Keratinocyte (primary cell): ENCODE measurements at regions not wholly inside any gene's neighbourhood (a gene's known extent, or its start where the extent isn't known, plus 50 kb on each side); places are given as distances from the start of the nearest gene placed in this dataset.

Experiments
- DNase-seq: peaks from one replicate; pipeline ENCODE4 v3.0.0-alpha.2; 2011; ENCODE audit warnings: low read depth, missing footprints, low spot score
- FAIRE-seq: peaks from 2 replicates; lab custom pipeline; 2011; peaks lifted over from hg19 to GRCh38; lab: Jason Lieb, UNC
- H2AFZ ChIP-seq: 2 replicates; pipeline ENCODE4 v1.6.0; 2012; ENCODE audit warnings: low read length, control low read depth, inconsistent platforms; ENCODE audit not compliant: control insufficient read depth
- H3K27ac ChIP-seq: 2 replicates; pipeline ENCODE4 v1.5.1; 2011; ENCODE audit warnings: low read length; ENCODE audit not compliant: control insufficient read depth, insufficient read depth
- H3K27me3 ChIP-seq: 3 replicates; pipeline ENCODE4 v1.6.0; 2011; ENCODE audit warnings: low read length; ENCODE audit not compliant: control insufficient read depth, insufficient read depth; ENCODE audit errors: extremely low read depth
- H3K36me3 ChIP-seq, 2 experiments: 2 replicates in 1 of 2; 3 replicates in 1 of 2; pipeline ENCODE4 v1.5.1; 2011; ENCODE audit warnings: low read length in 2 of 2, mild to moderate bottlenecking in 1 of 2; ENCODE audit not compliant: control insufficient read depth in 2 of 2, insufficient read depth in 2 of 2; ENCODE audit errors: extremely low read depth in 1 of 2
- H3K4me1 ChIP-seq: 3 replicates; pipeline ENCODE4 v1.5.1; 2011; ENCODE audit warnings: low read length; ENCODE audit not compliant: control insufficient read depth, insufficient read depth; ENCODE audit errors: extremely low read depth
- H3K4me2 ChIP-seq: 3 replicates; pipeline ENCODE4 v1.6.0; 2011; ENCODE audit warnings: low read depth, low read length; ENCODE audit not compliant: control insufficient read depth, insufficient read depth; ENCODE audit errors: extremely low read depth
- H3K4me3 ChIP-seq, 3 experiments: fragments of 200-600 bp in 1 of 3; sonication (generic) in 1 of 3; 2 replicates in 2 of 3; 3 replicates in 1 of 3; pipeline ENCODE4 v1.5.1; 2011 to 2016; ENCODE audit warnings: low read length in 3 of 3, mild to moderate bottlenecking in 3 of 3, control low read depth in 2 of 3, inconsistent platforms in 1 of 3, low read depth in 1 of 3, mixed read lengths in 1 of 3, mixed run types in 1 of 3, moderate library complexity in 1 of 3; ENCODE audit not compliant: control insufficient read depth in 2 of 3, insufficient read depth in 2 of 3; ENCODE audit errors: extremely low read depth in 1 of 3
- H3K79me2 ChIP-seq: 2 replicates; pipeline ENCODE4 v1.6.0; 2012; ENCODE audit warnings: low read length; ENCODE audit not compliant: control insufficient read depth, insufficient read depth
- H3K9ac ChIP-seq: 3 replicates; pipeline ENCODE4 v1.6.0; 2011; ENCODE audit warnings: low read length; ENCODE audit not compliant: control insufficient read depth, insufficient read depth; ENCODE audit errors: extremely low read depth
- H3K9me1 ChIP-seq: 3 replicates; pipeline ENCODE4 v1.6.0; 2011; ENCODE audit warnings: low read length; ENCODE audit not compliant: control insufficient read depth, insufficient read depth; ENCODE audit errors: extremely low read depth
- H3K9me3 ChIP-seq: 2 replicates; pipeline ENCODE4 v1.5.1; 2012; ENCODE audit warnings: low read depth, low read length; ENCODE audit not compliant: control insufficient read depth
- H4K20me1 ChIP-seq: 3 replicates; pipeline ENCODE4 v1.6.0; 2011; ENCODE audit warnings: low read length; ENCODE audit not compliant: control insufficient read depth, insufficient read depth; ENCODE audit errors: extremely low read depth
- EZH2 ChIP-seq: IDR thresholded peaks from one replicate; pipeline ENCODE4 v1.6.1; 2012; ENCODE audit warnings: inconsistent platforms, mild to moderate bottlenecking, low read length, moderate library complexity
- dilution Hi-C: fragments of 300-500 bp; cut with MboI; formaldehyde crosslinking; loops from one replicate; pipeline ENCODE4 v1.7.0; 2020; ENCODE audit warnings: low sequenced_read_pairs; ENCODE audit not compliant: extremely low pct_ligation_motif_present
- TF ChIP-seq, protein P1 (sequence below), 3 experiments: IDR thresholded peaks in 1 of 3; conservative IDR thresholded peaks in 1 of 3; optimal IDR thresholded peaks in 1 of 3; 2 replicates in 2 of 3; 3 replicates in 1 of 3; pipeline versions ENCODE3 to v1.5.1; 2011; ENCODE audit warnings: low read length in 3 of 3, mild to moderate bottlenecking in 3 of 3, moderate library complexity in 2 of 3, control low read depth in 1 of 3, inconsistent platforms in 1 of 3; ENCODE audit not compliant: insufficient read depth in 2 of 3; ENCODE audit errors: extremely low read depth in 1 of 3

DNA sequence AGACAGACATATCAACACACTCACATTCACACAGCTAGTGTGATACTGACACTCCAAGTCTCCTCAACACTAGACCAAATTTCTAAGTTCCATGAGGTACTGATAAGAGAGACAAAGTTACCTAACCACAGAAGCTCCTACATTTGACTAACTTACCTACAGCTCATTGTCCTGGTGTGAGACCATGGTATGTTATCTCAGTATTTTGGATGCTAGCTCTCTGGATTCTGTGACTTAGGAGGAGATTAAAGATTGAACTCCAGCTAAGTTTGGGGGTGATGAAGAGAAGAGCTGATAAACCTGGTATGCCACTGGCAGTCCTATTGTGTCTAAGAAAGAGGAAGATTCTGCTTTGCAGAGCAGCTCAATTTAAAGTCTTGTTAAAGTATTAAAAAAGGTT is 144.0 kb upstream of the MYRIP start:
- H3K9ac ChIP-seq, result no peak overlapping the region
- dilution Hi-C loops, result no loop called here
- H3K9me1 ChIP-seq, result no peaks in the 10 kb centered on the region
- FAIRE-seq (no peak), DNase-seq (no peak)
- H3K4me1 ChIP-seq, result no peaks in the 10 kb centered on the region
- H3K36me3 ChIP-seq, result no peaks in the 10 kb centered on the region
- no peak overlapping the region for H3K4me2 ChIP-seq
- no peak for TF ChIP-seq EZH2
- TF ChIP-seq, protein P1, sequence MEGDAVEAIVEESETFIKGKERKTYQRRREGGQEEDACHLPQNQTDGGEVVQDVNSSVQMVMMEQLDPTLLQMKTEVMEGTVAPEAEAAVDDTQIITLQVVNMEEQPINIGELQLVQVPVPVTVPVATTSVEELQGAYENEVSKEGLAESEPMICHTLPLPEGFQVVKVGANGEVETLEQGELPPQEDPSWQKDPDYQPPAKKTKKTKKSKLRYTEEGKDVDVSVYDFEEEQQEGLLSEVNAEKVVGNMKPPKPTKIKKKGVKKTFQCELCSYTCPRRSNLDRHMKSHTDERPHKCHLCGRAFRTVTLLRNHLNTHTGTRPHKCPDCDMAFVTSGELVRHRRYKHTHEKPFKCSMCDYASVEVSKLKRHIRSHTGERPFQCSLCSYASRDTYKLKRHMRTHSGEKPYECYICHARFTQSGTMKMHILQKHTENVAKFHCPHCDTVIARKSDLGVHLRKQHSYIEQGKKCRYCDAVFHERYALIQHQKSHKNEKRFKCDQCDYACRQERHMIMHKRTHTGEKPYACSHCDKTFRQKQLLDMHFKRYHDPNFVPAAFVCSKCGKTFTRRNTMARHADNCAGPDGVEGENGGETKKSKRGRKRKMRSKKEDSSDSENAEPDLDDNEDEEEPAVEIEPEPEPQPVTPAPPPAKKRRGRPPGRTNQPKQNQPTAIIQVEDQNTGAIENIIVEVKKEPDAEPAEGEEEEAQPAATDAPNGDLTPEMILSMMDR (optimal IDR thresholded peaks at IDR 0.05 in 1 of 3, IDR thresholded peaks at IDR 0.05 in 1 of 3, conservative IDR thresholded peaks at IDR 0.05 in 1 of 3; ENCODE audit: extremely low read depth in 1 of 3, insufficient read depth in 2 of 3, low read length in 3 of 3), result no peak
- H4K20me1 ChIP-seq, result no peaks in the 10 kb centered on the region
- no peak overlapping the region for H2AFZ ChIP-seq
- no peaks in the 10 kb centered on the region for H3K79me2 ChIP-seq
- no peak overlapping the region for H3K27ac ChIP-seq
- no peaks in the 10 kb centered on the region for H3K27me3 ChIP-seq
- H3K4me3 ChIP-seq, result no peak overlapping the region
- no peaks in the 10 kb centered on the region for H3K9me3 ChIP-seq

- Histone ChIP-seq H3K79me2 (no peaks in the 10 kb centered on the region), H2AFZ (no peak overlapping the region), H3K4me2 (no peak overlapping the region), H3K9ac (no peak overlapping the region), H4K20me1 (no peaks in the 10 kb centered on the region), H3K27me3 (no peaks in the 10 kb centered on the region), H3K9me1 (no peaks in the 10 kb centered on the region), H3K9me3 (no peaks in the 10 kb centered on the region), H3K36me3 (no peaks in the 10 kb centered on the region), H3K4me3 (no peak overlapping the region), H3K4me1 (no peaks in the 10 kb centered on the region), H3K27ac (no peak overlapping the region)
- FAIRE-seq (peak; percentile 13), DNase-seq (peak; percentile 15)
- TF ChIP-seq, protein P1 (optimal IDR thresholded peaks at IDR 0.05 in 1 of 3, IDR thresholded peaks at IDR 0.05 in 1 of 3, conservative IDR thresholded peaks at IDR 0.05 in 1 of 3; ENCODE audit: extremely low read depth in 1 of 3, insufficient read depth in 2 of 3, low read length in 3 of 3), result peak; percentile 56 to 73 (median 72)
- TF ChIP-seq EZH2, result no peak
- dilution Hi-C loops, result no loop called here
Measured at GRCh38 chr3:39668420-39668819, 141.0 kb upstream of the MYRIP start.
